ENCODE measurements at regions not wholly inside any gene's neighbourhood (a gene's known extent, or its start where the extent isn't known, plus 50 kb on each side); places are given as distances from the start of the nearest gene placed in this dataset.

GRCh38 chr3:124395584-124396338 is 334.5 kb upstream of the UMPS start:
- no peak overlapping the region for H3K9ac ChIP-seq (ENCODE audit: low read length)
- peaks cover 20% of the 10 kb centered on the region for H3K4me1 ChIP-seq (ENCODE audit: control insufficient read depth, insufficient read depth, low read length)
- no peaks in the 10 kb centered on the region for H3K27me3 ChIP-seq (replicated peaks; ENCODE audit: control insufficient read depth, insufficient read depth, low read length)
- H3K36me3 ChIP-seq (ENCODE audit: control insufficient read depth, insufficient read depth, low read length, severe bottlenecking), result no peaks in the 10 kb centered on the region
- DNase-seq (ENCODE audit: low read depth), result peak; percentile 20
- no peak overlapping the region for H3K4me3 ChIP-seq (ENCODE audit: low read length)
- H3K9me3 ChIP-seq (ENCODE audit: control insufficient read depth, low read length), result no peaks in the 10 kb centered on the region

- DNase-seq (ENCODE audit: low read depth), result no peak
- H3K27me3 ChIP-seq (replicated peaks; ENCODE audit: control insufficient read depth, insufficient read depth, low read length), result no peaks in the 10 kb centered on the region
- peaks cover 20% of the 10 kb centered on the region for H3K4me1 ChIP-seq (ENCODE audit: control insufficient read depth, insufficient read depth, low read length)
- H3K36me3 ChIP-seq (ENCODE audit: control insufficient read depth, insufficient read depth, low read length, severe bottlenecking), result no peaks in the 10 kb centered on the region
- no peak overlapping the region for H3K9ac ChIP-seq (ENCODE audit: low read length)
- H3K9me3 ChIP-seq (ENCODE audit: control insufficient read depth, low read length), result no peaks in the 10 kb centered on the region
- H3K4me3 ChIP-seq (ENCODE audit: low read length), result no peak overlapping the region
Measured at GRCh38 chr3:124396339-124396950, 333.8 kb upstream of the UMPS start.

- H3K4me1 ChIP-seq (ENCODE audit: control insufficient read depth, insufficient read depth, low read length), result peaks cover 20% of the 10 kb centered on the region
Measured at GRCh38 chr3:124397088-124397487, 333.2 kb upstream of the UMPS start.

GRCh38 chr3:124398594-124398993 is 331.7 kb upstream of the UMPS start:
- Histone ChIP-seq H3K36me3 (ENCODE audit: control insufficient read depth, insufficient read depth, low read length, severe bottlenecking) (no peaks in the 10 kb centered on the region), H3K27me3 (replicated peaks; ENCODE audit: control insufficient read depth, insufficient read depth, low read length) (no peaks in the 10 kb centered on the region), H3K9ac (ENCODE audit: low read length) (no peak overlapping the region), H3K4me3 (ENCODE audit: low read length) (no peak overlapping the region), H3K4me1 (ENCODE audit: control insufficient read depth, insufficient read depth, low read length) (peaks cover 20% of the 10 kb centered on the region), H3K9me3 (ENCODE audit: control insufficient read depth, low read length) (no peaks in the 10 kb centered on the region)
- no peak for DNase-seq (ENCODE audit: low read depth)

More at GRCh38 chr3:124397088-124397487, 333.2 kb upstream of the UMPS start:
- no peaks in the 10 kb centered on the region for H3K27me3 ChIP-seq (replicated peaks; ENCODE audit: control insufficient read depth, insufficient read depth, low read length)
- no peaks in the 10 kb centered on the region for H3K36me3 ChIP-seq (ENCODE audit: control insufficient read depth, insufficient read depth, low read length, severe bottlenecking)
- DNase-seq (ENCODE audit: low read depth), result no peak
- no peak overlapping the region for H3K4me3 ChIP-seq (ENCODE audit: low read length)
- no peak overlapping the region for H3K9ac ChIP-seq (ENCODE audit: low read length)
- H3K9me3 ChIP-seq (ENCODE audit: control insufficient read depth, low read length), result no peaks in the 10 kb centered on the region

- H3K4me1 ChIP-seq (ENCODE audit: control insufficient read depth, insufficient read depth, low read length), result peaks cover under 1% of the 10 kb centered on the region
- no peaks in the 10 kb centered on the region for H3K27me3 ChIP-seq (replicated peaks; ENCODE audit: control insufficient read depth, insufficient read depth, low read length)
- no peak overlapping the region for H3K9ac ChIP-seq (ENCODE audit: low read length)
- H3K36me3 ChIP-seq (ENCODE audit: control insufficient read depth, insufficient read depth, low read length, severe bottlenecking), result no peaks in the 10 kb centered on the region
- peak; percentile 72 for DNase-seq (ENCODE audit: low read depth)
- no peaks in the 10 kb centered on the region for H3K9me3 ChIP-seq (ENCODE audit: control insufficient read depth, low read length)
- no peak overlapping the region for H3K4me3 ChIP-seq (ENCODE audit: low read length)
Measured at GRCh38 chr3:124401843-124402242, 328.4 kb upstream of the UMPS start.

GRCh38 chr3:124402791-124403190 is 327.5 kb upstream of the UMPS start:
- DNase-seq (ENCODE audit: low read depth), result no peak
- Histone ChIP-seq H3K36me3 (ENCODE audit: control insufficient read depth, insufficient read depth, low read length, severe bottlenecking) (no peaks in the 10 kb centered on the region), H3K9ac (ENCODE audit: low read length) (no peak overlapping the region), H3K9me3 (ENCODE audit: control insufficient read depth, low read length) (no peaks in the 10 kb centered on the region), H3K4me3 (ENCODE audit: low read length) (no peak overlapping the region), H3K27me3 (replicated peaks; ENCODE audit: control insufficient read depth, insufficient read depth, low read length) (no peaks in the 10 kb centered on the region), H3K4me1 (ENCODE audit: control insufficient read depth, insufficient read depth, low read length) (no peaks in the 10 kb centered on the region)

- Histone ChIP-seq H3K9ac (ENCODE audit: low read length) (no peak overlapping the region), H3K4me1 (ENCODE audit: control insufficient read depth, insufficient read depth, low read length) (no peaks in the 10 kb centered on the region), H3K4me3 (ENCODE audit: low read length) (no peak overlapping the region), H3K9me3 (ENCODE audit: control insufficient read depth, low read length) (no peaks in the 10 kb centered on the region), H3K27me3 (replicated peaks; ENCODE audit: control insufficient read depth, insufficient read depth, low read length) (no peaks in the 10 kb centered on the region), H3K36me3 (ENCODE audit: control insufficient read depth, insufficient read depth, low read length, severe bottlenecking) (no peaks in the 10 kb centered on the region)
- no peak for DNase-seq (ENCODE audit: low read depth)
Measured at GRCh38 chr3:124404621-124405020, 325.6 kb upstream of the UMPS start.

- Histone ChIP-seq H3K9me3 (ENCODE audit: control insufficient read depth, low read length) (no peaks in the 10 kb centered on the region), H3K36me3 (ENCODE audit: control insufficient read depth, insufficient read depth, low read length, severe bottlenecking) (no peaks in the 10 kb centered on the region), H3K4me1 (ENCODE audit: control insufficient read depth, insufficient read depth, low read length) (no peaks in the 10 kb centered on the region), H3K4me3 (ENCODE audit: low read length) (no peak overlapping the region), H3K27me3 (replicated peaks; ENCODE audit: control insufficient read depth, insufficient read depth, low read length) (no peaks in the 10 kb centered on the region), H3K9ac (ENCODE audit: low read length) (no peak overlapping the region)
- peak; percentile 47 for DNase-seq (ENCODE audit: low read depth)
Measured at GRCh38 chr3:124407260-124407659, 323.0 kb upstream of the UMPS start.

GRCh38 chr3:124409650-124410275 is 320.5 kb upstream of the UMPS start:
- DNase-seq (ENCODE audit: low read depth), result peak; percentile 37
- Histone ChIP-seq H3K9me3 (ENCODE audit: control insufficient read depth, low read length) (no peaks in the 10 kb centered on the region), H3K4me3 (ENCODE audit: low read length) (no peak overlapping the region), H3K4me1 (ENCODE audit: control insufficient read depth, insufficient read depth, low read length) (peaks cover 18% of the 10 kb centered on the region), H3K36me3 (ENCODE audit: control insufficient read depth, insufficient read depth, low read length, severe bottlenecking) (no peaks in the 10 kb centered on the region), H3K9ac (ENCODE audit: low read length) (no peak overlapping the region), H3K27me3 (replicated peaks; ENCODE audit: control insufficient read depth, insufficient read depth, low read length) (no peaks in the 10 kb centered on the region)

GRCh38 chr3:124410471-124410870 is 319.8 kb upstream of the UMPS start:
- Histone ChIP-seq H3K36me3 (ENCODE audit: control insufficient read depth, insufficient read depth, low read length, severe bottlenecking) (no peaks in the 10 kb centered on the region), H3K9me3 (ENCODE audit: control insufficient read depth, low read length) (no peaks in the 10 kb centered on the region), H3K9ac (ENCODE audit: low read length) (no peak overlapping the region), H3K4me3 (ENCODE audit: low read length) (no peak overlapping the region), H3K4me1 (ENCODE audit: control insufficient read depth, insufficient read depth, low read length) (peaks cover 21% of the 10 kb centered on the region), H3K27me3 (replicated peaks; ENCODE audit: control insufficient read depth, insufficient read depth, low read length) (no peaks in the 10 kb centered on the region)
- no peak for DNase-seq (ENCODE audit: low read depth)

- Histone ChIP-seq H3K4me3 (ENCODE audit: low read length) (no peak overlapping the region), H3K36me3 (ENCODE audit: control insufficient read depth, insufficient read depth, low read length, severe bottlenecking) (no peaks in the 10 kb centered on the region), H3K9ac (ENCODE audit: low read length) (no peak overlapping the region), H3K27me3 (replicated peaks; ENCODE audit: control insufficient read depth, insufficient read depth, low read length) (no peaks in the 10 kb centered on the region), H3K4me1 (ENCODE audit: control insufficient read depth, insufficient read depth, low read length) (peaks cover 25% of the 10 kb centered on the region), H3K9me3 (ENCODE audit: control insufficient read depth, low read length) (no peaks in the 10 kb centered on the region)
- DNase-seq (ENCODE audit: low read depth), result no peak
Measured at GRCh38 chr3:124411728-124412127, 318.5 kb upstream of the UMPS start.

Measured in adipocyte (in vitro differentiated cells).